PFSK-1 (cell line): ENCODE measurements at regions not wholly inside any gene's neighbourhood (a gene's known extent, or its start where the extent isn't known, plus 50 kb on each side); places are given as distances from the start of the nearest gene placed in this dataset.

Experiments used
- FOXP2 ChIP-seq: optimal IDR thresholded peaks from 2 replicates; pipeline ENCODE3; 2011; ENCODE audit warnings: borderline replicate concordance, control low read depth, inconsistent platforms; ENCODE audit not compliant: insufficient read depth; ENCODE audit errors: extremely low read length, extremely low read depth
- POLR2AphosphoS5 ChIP-seq: IDR thresholded peaks from 2 replicates; pipeline ENCODE4 v1.6.1; 2012; ENCODE audit warnings: low read depth, mild to moderate bottlenecking, control low read depth, low read length, moderate library complexity
- SIN3A ChIP-seq: IDR thresholded peaks from 2 replicates; pipeline ENCODE4 v1.6.1; 2012; ENCODE audit warnings: mild to moderate bottlenecking, low read length, moderate library complexity, borderline replicate concordance; ENCODE audit not compliant: insufficient read depth
- TAF1 ChIP-seq: IDR thresholded peaks from 2 replicates; pipeline ENCODE4 v1.6.1; 2012; ENCODE audit warnings: low read length, control low read depth, borderline replicate concordance; ENCODE audit not compliant: insufficient read depth
- TF ChIP-seq, protein P1 (sequence below), 2 experiments: IDR thresholded peaks; 2 replicates each; pipeline versions ENCODE4 v1.6.1 to v1.8.0; 2011 to 2012; ENCODE audit warnings: low read depth in 2 of 2, low read length in 2 of 2, control low read depth in 1 of 2, inconsistent platforms in 1 of 2, mild to moderate bottlenecking in 1 of 2, moderate library complexity in 1 of 2; ENCODE audit not compliant: insufficient read depth in 1 of 2

GRCh38 chr10:44689368-44689767 is 221.8 kb upstream of the TMEM72 start:
- TF ChIP-seq POLR2AphosphoS5 (no peak), FOXP2 (no peak), SIN3A (no peak), TAF1 (no peak)
- TF ChIP-seq, protein P1, sequence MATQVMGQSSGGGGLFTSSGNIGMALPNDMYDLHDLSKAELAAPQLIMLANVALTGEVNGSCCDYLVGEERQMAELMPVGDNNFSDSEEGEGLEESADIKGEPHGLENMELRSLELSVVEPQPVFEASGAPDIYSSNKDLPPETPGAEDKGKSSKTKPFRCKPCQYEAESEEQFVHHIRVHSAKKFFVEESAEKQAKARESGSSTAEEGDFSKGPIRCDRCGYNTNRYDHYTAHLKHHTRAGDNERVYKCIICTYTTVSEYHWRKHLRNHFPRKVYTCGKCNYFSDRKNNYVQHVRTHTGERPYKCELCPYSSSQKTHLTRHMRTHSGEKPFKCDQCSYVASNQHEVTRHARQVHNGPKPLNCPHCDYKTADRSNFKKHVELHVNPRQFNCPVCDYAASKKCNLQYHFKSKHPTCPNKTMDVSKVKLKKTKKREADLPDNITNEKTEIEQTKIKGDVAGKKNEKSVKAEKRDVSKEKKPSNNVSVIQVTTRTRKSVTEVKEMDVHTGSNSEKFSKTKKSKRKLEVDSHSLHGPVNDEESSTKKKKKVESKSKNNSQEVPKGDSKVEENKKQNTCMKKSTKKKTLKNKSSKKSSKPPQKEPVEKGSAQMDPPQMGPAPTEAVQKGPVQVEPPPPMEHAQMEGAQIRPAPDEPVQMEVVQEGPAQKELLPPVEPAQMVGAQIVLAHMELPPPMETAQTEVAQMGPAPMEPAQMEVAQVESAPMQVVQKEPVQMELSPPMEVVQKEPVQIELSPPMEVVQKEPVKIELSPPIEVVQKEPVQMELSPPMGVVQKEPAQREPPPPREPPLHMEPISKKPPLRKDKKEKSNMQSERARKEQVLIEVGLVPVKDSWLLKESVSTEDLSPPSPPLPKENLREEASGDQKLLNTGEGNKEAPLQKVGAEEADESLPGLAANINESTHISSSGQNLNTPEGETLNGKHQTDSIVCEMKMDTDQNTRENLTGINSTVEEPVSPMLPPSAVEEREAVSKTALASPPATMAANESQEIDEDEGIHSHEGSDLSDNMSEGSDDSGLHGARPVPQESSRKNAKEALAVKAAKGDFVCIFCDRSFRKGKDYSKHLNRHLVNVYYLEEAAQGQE (IDR thresholded peaks at IDR 0.05; ENCODE audit: insufficient read depth in 1 of 2, low read depth in 2 of 2, low read length in 2 of 2) = no peak

DNA sequence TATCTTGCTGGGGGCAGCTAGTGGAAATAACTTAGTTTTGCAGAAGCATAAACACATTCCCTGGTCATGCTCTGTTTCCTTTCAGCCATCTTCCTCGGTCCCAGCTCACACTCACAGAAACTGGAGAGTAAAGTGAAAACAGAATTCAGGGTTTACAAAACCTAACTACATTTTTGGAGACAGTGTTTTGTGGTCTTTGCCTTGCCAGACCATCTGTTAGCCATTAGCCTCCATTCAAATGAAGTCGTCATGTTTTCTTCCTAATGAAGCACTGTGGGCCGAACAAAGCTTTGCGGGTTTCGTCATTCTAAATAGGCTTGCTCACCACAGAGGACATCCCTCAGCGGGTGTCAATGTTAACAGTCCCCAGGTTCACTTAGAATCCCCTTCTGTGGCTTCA is 214.6 kb upstream of the TMEM72 start:
- no peak for TF ChIP-seq POLR2AphosphoS5
- TF ChIP-seq SIN3A = no peak
- TF ChIP-seq FOXP2 = no peak
- TF ChIP-seq TAF1 = no peak
- TF ChIP-seq, protein P1 (IDR thresholded peaks at IDR 0.05; ENCODE audit: insufficient read depth in 1 of 2, low read depth in 2 of 2, low read length in 2 of 2) = no peak

DNA sequence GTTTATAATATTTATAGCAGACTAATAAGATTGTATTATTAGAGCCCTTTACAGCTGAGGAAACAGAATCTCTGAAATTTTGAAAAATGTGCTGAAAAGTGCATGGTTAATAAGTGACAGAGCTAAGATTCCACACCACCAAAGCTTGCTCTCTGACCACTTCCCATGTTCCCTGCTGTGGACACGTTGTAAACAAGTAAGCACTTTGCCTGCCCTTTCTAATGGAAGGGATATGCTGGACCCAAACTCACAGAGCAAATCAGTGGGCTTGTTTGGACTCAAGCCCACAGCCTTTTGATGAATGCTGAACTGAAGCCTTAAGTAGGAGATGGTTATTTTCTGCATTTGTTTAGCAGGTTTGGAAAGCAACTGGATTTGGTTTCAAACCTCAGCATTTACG is 214.0 kb upstream of the TMEM72 start:
- TF ChIP-seq TAF1 = no peak
- peak; percentile 27 for TF ChIP-seq FOXP2

DNA sequence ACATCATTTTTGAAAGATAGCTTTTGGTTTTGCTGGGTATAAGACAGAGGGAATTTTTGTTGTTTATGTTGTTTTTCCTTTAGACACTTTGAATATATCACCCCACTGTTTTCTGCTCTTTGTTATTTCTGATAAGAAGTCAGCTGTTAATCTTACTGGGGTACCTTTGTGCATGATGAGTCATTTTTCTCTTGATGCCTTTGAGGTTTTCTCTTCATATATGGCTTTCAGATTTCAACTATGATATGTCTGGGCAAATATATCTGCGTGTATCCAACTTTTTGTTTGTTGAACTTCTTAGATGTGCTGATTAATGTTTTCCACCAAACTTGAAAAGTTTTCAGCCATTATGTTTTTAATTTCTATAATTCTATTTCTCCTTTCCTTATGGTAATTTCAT is 208.6 kb upstream of the TMEM72 start:
- no peak for TF ChIP-seq FOXP2
- TF ChIP-seq, protein P1 (IDR thresholded peaks at IDR 0.05; ENCODE audit: insufficient read depth in 1 of 2, low read depth in 2 of 2, low read length in 2 of 2) = no peak
- TF ChIP-seq SIN3A = no peak
- TF ChIP-seq POLR2AphosphoS5 = no peak
- no peak for TF ChIP-seq TAF1

- TF ChIP-seq TAF1 = no peak
- TF ChIP-seq POLR2AphosphoS5 = no peak
- no peak for TF ChIP-seq FOXP2
- TF ChIP-seq, protein P1 (IDR thresholded peaks at IDR 0.05; ENCODE audit: insufficient read depth in 1 of 2, low read depth in 2 of 2, low read length in 2 of 2) = no peak
- no peak for TF ChIP-seq SIN3A
Measured at GRCh38 chr10:44703241-44704155, 207.6 kb upstream of the TMEM72 start.
